ENCODE measurements at regions not wholly inside any gene's neighbourhood (a gene's known extent, or its start where the extent isn't known, plus 50 kb on each side); places are given as distances from the start of the nearest gene placed in this dataset.

DNA sequence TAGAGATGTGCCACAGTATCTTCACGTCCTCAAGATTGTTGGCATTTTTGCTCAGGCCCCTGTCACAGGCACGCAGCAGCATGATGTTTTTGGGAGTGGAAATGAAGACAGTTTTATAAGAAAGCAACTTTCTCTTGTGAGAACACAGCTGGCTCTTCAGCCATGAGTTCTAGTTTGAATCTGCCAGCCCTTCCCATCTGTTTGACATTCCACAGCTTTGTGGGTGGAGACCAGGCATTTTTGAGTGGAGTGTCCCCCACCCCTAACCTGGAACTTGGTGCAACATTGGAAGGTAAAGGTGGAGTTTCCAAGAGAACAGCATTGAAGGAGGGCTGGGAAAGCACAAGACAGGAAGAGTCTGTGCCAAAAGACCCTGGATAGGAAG lies 253.1 kb upstream of the IGFBP3 start:
- H3F3A ChIP-seq (ENCODE audit: insufficient read depth), result peaks cover 19% of the 10 kb centered on the region; the same call in 1 of the 2 replicates
- peak overlapping the region; percentile 27 for H2AFZ ChIP-seq
- 56 to 75% methylated on average over 2 of the region's 2 CpGs for WGBS, 2 experiments (ENCODE audit: low coverage in 1 of 2, low lambda C conversion rate in 2 of 2, missing lambda C conversion rate in 2 of 2)
- H3K9me2 ChIP-seq (ENCODE audit: insufficient read depth), result no peaks in the 10 kb centered on the region
- no peak overlapping the region for H3K4me3 ChIP-seq
- in situ Hi-C loops (cut with MboI), result no loop called here
- no peaks in the 10 kb centered on the region for H4K20me1 ChIP-seq (ENCODE audit: insufficient read depth)
- no peak overlapping the region for H3K27ac ChIP-seq
- no peaks in the 10 kb centered on the region for H3K27me3 ChIP-seq (replicated peaks; ENCODE audit: insufficient read depth)
- no peak for DNase-seq
- TF ChIP-seq EZH2phosphoT487 (IDR thresholded peaks at IDR 0.05; ENCODE audit: insufficient read depth, low read depth) (no peak), EZH2 (IDR thresholded peaks at IDR 0.05; ENCODE audit: insufficient read depth, poor library complexity, severe bottlenecking) (no peak)
- no peaks in the 10 kb centered on the region for H3K79me2 ChIP-seq (ENCODE audit: insufficient read depth)
- H3K4me2 ChIP-seq (ENCODE audit: unreplicated experiment), result peak overlapping the region; percentile 3
- H3K4me1 ChIP-seq (ENCODE audit: insufficient read depth), result peaks cover 35% of the 10 kb centered on the region
- H3K9me3 ChIP-seq (ENCODE audit: low read depth), result no peaks in the 10 kb centered on the region
- no peak overlapping the region for H3K9ac ChIP-seq
- H3K36me3 ChIP-seq (ENCODE audit: low read depth), result no peaks in the 10 kb centered on the region

DNA sequence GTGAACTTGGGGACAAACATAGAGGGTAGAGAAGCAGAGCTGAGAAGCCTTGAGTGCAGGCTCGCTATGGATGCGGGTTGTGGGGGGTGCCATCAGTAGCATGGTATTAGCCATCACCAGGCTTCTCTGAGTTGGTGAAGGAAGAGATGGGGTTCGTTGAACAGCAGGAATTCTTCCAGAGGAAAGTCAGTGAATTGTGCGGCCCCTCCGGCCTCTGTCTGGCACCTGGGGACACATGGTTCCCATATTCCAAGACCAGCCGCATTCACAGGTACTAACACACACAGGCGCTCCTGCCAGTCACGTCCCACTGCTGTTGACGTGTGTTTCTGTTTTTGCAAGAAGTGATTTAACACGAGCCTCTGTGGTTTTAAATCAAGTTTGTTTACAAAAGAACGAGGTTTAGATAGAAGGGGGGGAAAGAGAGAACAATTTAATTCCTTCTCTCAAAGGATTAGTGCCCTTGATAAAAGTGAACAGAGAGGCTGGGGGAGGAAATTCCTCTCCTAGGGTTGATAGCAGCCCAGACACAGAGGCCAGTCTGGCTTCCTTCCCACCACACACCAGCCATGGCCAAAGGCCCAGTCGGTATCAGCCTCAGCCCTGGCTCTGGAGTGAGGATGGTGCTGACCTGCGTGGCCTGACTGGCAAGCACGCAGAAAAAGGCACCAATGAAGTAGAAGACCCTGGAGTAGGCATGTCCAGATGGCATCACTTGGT lies 252.6 kb upstream of the IGFBP3 start:
- 66% methylated on average over 13 to 14 of the region's 14 CpGs for WGBS, 2 experiments (ENCODE audit: low coverage in 1 of 2, low lambda C conversion rate in 2 of 2, missing lambda C conversion rate in 2 of 2)

DNA sequence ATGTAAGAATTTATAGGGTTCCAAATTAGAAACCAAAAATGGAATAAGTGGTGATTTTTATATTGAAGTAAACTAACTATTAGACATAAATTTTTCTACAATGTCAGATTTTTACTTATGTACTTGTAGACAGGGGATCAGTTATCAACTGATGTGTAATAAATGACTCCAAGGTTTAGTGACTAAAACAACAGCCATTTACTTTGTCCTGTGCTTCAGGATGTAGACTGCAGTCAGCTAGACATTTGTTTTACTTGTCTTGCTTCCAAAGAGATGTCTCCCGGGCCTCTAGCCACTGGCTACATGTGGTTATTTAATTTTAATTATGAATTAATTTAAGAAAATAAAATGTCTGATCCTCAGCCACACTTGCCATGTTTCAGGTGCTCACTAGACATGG lies 249.7 kb upstream of the IGFBP3 start:
- no peak overlapping the region for H3K9ac ChIP-seq
- no peak overlapping the region for H2AFZ ChIP-seq
- peaks cover 29% of the 10 kb centered on the region for H3K4me1 ChIP-seq (ENCODE audit: insufficient read depth)
- no peak overlapping the region for H3K27ac ChIP-seq
- H3K36me3 ChIP-seq (ENCODE audit: low read depth), result no peaks in the 10 kb centered on the region
- TF ChIP-seq EZH2phosphoT487 (IDR thresholded peaks at IDR 0.05; ENCODE audit: insufficient read depth, low read depth), result no peak
- WGBS, 2 experiments (ENCODE audit: low coverage in 1 of 2, low lambda C conversion rate in 2 of 2, missing lambda C conversion rate in 2 of 2), result 9 to 13% methylated on average over 1 of the region's 1 CpG
- no peaks in the 10 kb centered on the region for H4K20me1 ChIP-seq (ENCODE audit: insufficient read depth)
- no peak overlapping the region for H3K4me3 ChIP-seq
- H3F3A ChIP-seq (ENCODE audit: insufficient read depth), result peaks cover 20% of the 10 kb centered on the region
- no peaks in the 10 kb centered on the region for H3K27me3 ChIP-seq (replicated peaks; ENCODE audit: insufficient read depth)
- no peaks in the 10 kb centered on the region for H3K9me2 ChIP-seq (ENCODE audit: insufficient read depth)
- peak overlapping the region; percentile 44 for H3K4me2 ChIP-seq (ENCODE audit: unreplicated experiment)
- DNase-seq, result peak; percentile 34
- in situ Hi-C loops (cut with MboI), result no loop called here
- H3K9me3 ChIP-seq (ENCODE audit: low read depth), result no peaks in the 10 kb centered on the region
- no peaks in the 10 kb centered on the region for H3K79me2 ChIP-seq (ENCODE audit: insufficient read depth)

More for the DNA sequence above, 252.6 kb upstream of the IGFBP3 start:
- Histone ChIP-seq H3F3A (ENCODE audit: insufficient read depth) (peaks cover 16% of the 10 kb centered on the region; the same call in 1 of the 2 replicates), H3K4me2 (ENCODE audit: unreplicated experiment) (peak overlapping the region; percentile 3), H3K4me3 (no peak overlapping the region), H3K36me3 (ENCODE audit: low read depth) (no peaks in the 10 kb centered on the region), H3K9ac (no peak overlapping the region), H3K4me1 (ENCODE audit: insufficient read depth) (peaks cover 33% of the 10 kb centered on the region), H3K9me2 (ENCODE audit: insufficient read depth) (no peaks in the 10 kb centered on the region), H3K9me3 (ENCODE audit: low read depth) (no peaks in the 10 kb centered on the region), H3K27ac (no peak overlapping the region), H2AFZ (peak overlapping the region; percentile 27; the same call in 1 of the 2 replicates), H3K27me3 (replicated peaks; ENCODE audit: insufficient read depth) (no peaks in the 10 kb centered on the region), H4K20me1 (ENCODE audit: insufficient read depth) (no peaks in the 10 kb centered on the region), H3K79me2 (ENCODE audit: insufficient read depth) (no peaks in the 10 kb centered on the region)
- DNase-seq, result no peak
- in situ Hi-C loops (cut with MboI), result no loop called here
- TF ChIP-seq EZH2phosphoT487 (IDR thresholded peaks at IDR 0.05; ENCODE audit: insufficient read depth, low read depth) (no peak), EZH2 (IDR thresholded peaks at IDR 0.05; ENCODE audit: insufficient read depth, poor library complexity, severe bottlenecking) (no peak)

DNA sequence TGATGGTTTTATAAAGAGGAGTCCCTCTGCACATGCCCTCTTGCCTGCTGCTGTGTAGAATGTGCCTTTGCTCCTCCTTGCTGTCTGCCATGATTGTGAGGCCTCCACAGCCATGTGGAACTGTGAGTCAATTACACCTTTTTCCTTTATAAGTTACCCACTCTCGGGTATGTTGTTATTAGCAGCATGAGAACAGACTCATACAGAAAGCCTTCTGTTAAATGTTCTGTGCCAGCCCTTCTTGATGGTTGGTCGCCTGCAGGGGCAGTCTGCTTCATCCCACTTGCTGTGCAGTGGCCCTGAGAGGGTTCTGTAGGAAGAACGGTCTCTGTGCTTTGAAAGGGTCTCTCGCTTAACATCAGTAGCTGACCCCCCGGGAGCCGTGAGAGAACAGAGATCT lies 248.9 kb upstream of the IGFBP3 start:
- H3K4me3 ChIP-seq, result no peak overlapping the region
- no peaks in the 10 kb centered on the region for H3K27me3 ChIP-seq (replicated peaks; ENCODE audit: insufficient read depth)
- H4K20me1 ChIP-seq (ENCODE audit: insufficient read depth), result no peaks in the 10 kb centered on the region
- no peaks in the 10 kb centered on the region for H3K79me2 ChIP-seq (ENCODE audit: insufficient read depth)
- 89 to 94% methylated on average over 6 of the region's 6 CpGs for WGBS, 2 experiments (ENCODE audit: low coverage in 1 of 2, low lambda C conversion rate in 2 of 2, missing lambda C conversion rate in 2 of 2)
- H2AFZ ChIP-seq, result no peak overlapping the region
- peaks cover 37% of the 10 kb centered on the region for H3K4me1 ChIP-seq (ENCODE audit: insufficient read depth)
- no peak overlapping the region for H3K9ac ChIP-seq
- no peak overlapping the region; the same call in 1 of the 2 replicates for H3K27ac ChIP-seq
- peaks cover 26% of the 10 kb centered on the region for H3F3A ChIP-seq (ENCODE audit: insufficient read depth)
- TF ChIP-seq EZH2phosphoT487 (IDR thresholded peaks at IDR 0.05; ENCODE audit: insufficient read depth, low read depth) (no peak), EZH2 (IDR thresholded peaks at IDR 0.05; ENCODE audit: insufficient read depth, poor library complexity, severe bottlenecking) (no peak)
- no peaks in the 10 kb centered on the region for H3K36me3 ChIP-seq (ENCODE audit: low read depth)
- H3K9me2 ChIP-seq (ENCODE audit: insufficient read depth), result no peaks in the 10 kb centered on the region
- DNase-seq, result no peak
- H3K4me2 ChIP-seq (ENCODE audit: unreplicated experiment), result peak overlapping the region; percentile 3
- in situ Hi-C loops (cut with MboI), result no loop called here
- no peaks in the 10 kb centered on the region for H3K9me3 ChIP-seq (ENCODE audit: low read depth)

All from GM23248 (cell line).